AG08396 (cell line): ENCODE measurements at regions not wholly inside any gene's neighbourhood (a gene's known extent, or its start where the extent isn't known, plus 50 kb on each side); places are given as distances from the start of the nearest gene placed in this dataset.

ENCODE experiments used
- DNase-seq: peaks from one replicate; pipeline ENCODE4 v3.0.0; 2012; ENCODE audit warnings: low spot score, mixed read lengths

GRCh38 chr5:118778941-118779340 lies 209.4 kb downstream of the DTWD2 start:
- DNase-seq = no peak

- no peak for DNase-seq
Measured at GRCh38 chr5:118777189-118777736, 211.1 kb downstream of the DTWD2 start.

- no peak for DNase-seq
Measured at GRCh38 chr5:118776755-118777154, 211.6 kb downstream of the DTWD2 start.

- DNase-seq = no peak
Measured at GRCh38 chr5:118775790-118776499, 212.4 kb downstream of the DTWD2 start.

GRCh38 chr5:118768607-118769175 lies 219.7 kb downstream of the DTWD2 start:
- no peak for DNase-seq

GRCh38 chr5:118762291-118762690 lies 226.1 kb downstream of the DTWD2 start:
- DNase-seq = no peak

GRCh38 chr5:118761814-118762213 lies 226.5 kb downstream of the DTWD2 start:
- no peak for DNase-seq

- DNase-seq = no peak
Measured at GRCh38 chr5:118752969-118753368, 235.4 kb downstream of the DTWD2 start.

- no peak for DNase-seq
Measured at GRCh38 chr5:118736396-118736795, 252.0 kb downstream of the DTWD2 start.

- DNase-seq = no peak
Measured at GRCh38 chr5:118733394-118733793, 255.0 kb downstream of the DTWD2 start.

GRCh38 chr5:118728191-118728590 lies 260.2 kb downstream of the DTWD2 start:
- no peak for DNase-seq

- DNase-seq = no peak
Measured at GRCh38 chr5:118726891-118727290, 261.5 kb downstream of the DTWD2 start.

- DNase-seq = no peak
Measured at GRCh38 chr5:118723021-118723338, 265.4 kb downstream of the DTWD2 start.

- no peak for DNase-seq
Measured at GRCh38 chr5:118722122-118723020, 266.0 kb downstream of the DTWD2 start.

GRCh38 chr5:118711727-118712126 lies 276.6 kb downstream of the DTWD2 start:
- DNase-seq = no peak

- no peak for DNase-seq
Measured at GRCh38 chr5:118705959-118706667, 282.2 kb downstream of the DTWD2 start.

- no peak for DNase-seq
Measured at GRCh38 chr5:118703241-118703640, 285.1 kb downstream of the DTWD2 start.

- DNase-seq = no peak
Measured at GRCh38 chr5:118701791-118702190, 286.6 kb downstream of the DTWD2 start.

GRCh38 chr5:118700510-118700909 lies 287.8 kb downstream of the DTWD2 start:
- no peak for DNase-seq

GRCh38 chr5:118698774-118699173 lies 289.6 kb downstream of the DTWD2 start:
- DNase-seq = no peak

- no peak for DNase-seq
Measured at GRCh38 chr5:118696076-118696475, 292.3 kb downstream of the DTWD2 start.

GRCh38 chr5:118692811-118693342 lies 295.5 kb downstream of the DTWD2 start:
- no peak for DNase-seq
